Mesenchymal stem cell (in vitro differentiated cells and primary cell): ENCODE measurements at regions not wholly inside any gene's neighbourhood (a gene's known extent, or its start where the extent isn't known, plus 50 kb on each side); places are given as distances from the start of the nearest gene placed in this dataset.

Experiments used
- DNase-seq: peaks from one replicate; pipeline ENCODE4 v3.0.0-alpha.2; 2013
- H2AFZ ChIP-seq: one replicate; pipeline ENCODE4 v1.6.1; 2013; ENCODE audit warnings: low read depth, mild to moderate bottlenecking, control low read depth, inconsistent platforms, low read length, moderate library complexity
- H2AK5ac ChIP-seq: 2 replicates; pipeline ENCODE4 v1.6.1; 2013; ENCODE audit warnings: low read length, moderate library complexity, mild to moderate bottlenecking, inconsistent platforms; ENCODE audit not compliant: severe bottlenecking
- H2BK120ac ChIP-seq: one replicate; pipeline ENCODE4 v1.6.1; 2013; ENCODE audit warnings: low read depth, mild to moderate bottlenecking, inconsistent platforms, low read length, moderate library complexity
- H2BK12ac ChIP-seq, 2 experiments: one replicate each; pipeline ENCODE4 v1.6.1; 2013; ENCODE audit warnings: inconsistent platforms in 2 of 2, low read length in 2 of 2, mild to moderate bottlenecking in 2 of 2, moderate library complexity in 2 of 2, control low read depth in 1 of 2
- H2BK15ac ChIP-seq: one replicate; pipeline ENCODE4 v1.6.1; 2013; ENCODE audit warnings: mild to moderate bottlenecking, low read depth, inconsistent platforms; ENCODE audit not compliant: poor library complexity, severe bottlenecking
- H2BK5ac ChIP-seq: 2 replicates; pipeline ENCODE4 v1.6.1; 2013; ENCODE audit warnings: low read depth, mild to moderate bottlenecking, low read length, control low read depth, inconsistent platforms; ENCODE audit not compliant: poor library complexity, severe bottlenecking
- H3K14ac ChIP-seq, 2 experiments: one replicate each; pipeline ENCODE4 v1.6.1; 2013; ENCODE audit warnings: inconsistent platforms in 2 of 2, low read length in 2 of 2, control low read depth in 1 of 2, mild to moderate bottlenecking in 1 of 2, moderate library complexity in 1 of 2
- H3K18ac ChIP-seq, 2 experiments: one replicate each; pipeline ENCODE4 v1.6.1; 2013; ENCODE audit warnings: inconsistent platforms in 2 of 2, low read length in 2 of 2, control low read depth in 1 of 2, low read depth in 1 of 2, mild to moderate bottlenecking in 1 of 2
- H3K23ac ChIP-seq, 2 experiments: one replicate each; pipeline ENCODE4 v1.6.1; 2013; ENCODE audit warnings: inconsistent platforms in 2 of 2, low read length in 2 of 2, mild to moderate bottlenecking in 2 of 2, moderate library complexity in 2 of 2, control low read depth in 1 of 2
- H3K27ac ChIP-seq: 2 replicates; pipeline ENCODE4 v1.5.1; 2013; ENCODE audit warnings: mild to moderate bottlenecking, moderate library complexity, low read length, control low read depth, inconsistent platforms; ENCODE audit not compliant: poor library complexity, severe bottlenecking
- H3K27me3 ChIP-seq, 2 experiments: 2 replicates each; pipeline versions ENCODE4 v1.6.1 to v1.7.0; 2013; ENCODE audit warnings: low read length in 2 of 2, mild to moderate bottlenecking in 2 of 2, moderate library complexity in 2 of 2, control low read depth in 1 of 2, inconsistent platforms in 1 of 2; ENCODE audit not compliant: control insufficient read depth in 1 of 2, insufficient read depth in 1 of 2
- H3K36me3 ChIP-seq, 2 experiments: 2 replicates each; pipeline versions ENCODE4 v1.6.1 to v1.7.0; 2013; ENCODE audit warnings: low read length in 2 of 2, control low read depth in 1 of 2, inconsistent platforms in 1 of 2, low read depth in 1 of 2, mild to moderate bottlenecking in 1 of 2; ENCODE audit not compliant: insufficient read depth in 2 of 2, control insufficient read depth in 1 of 2
- H3K4ac ChIP-seq, 2 experiments: one replicate each; pipeline ENCODE4 v1.6.1; 2013; ENCODE audit warnings: inconsistent platforms in 2 of 2, low read length in 2 of 2, mild to moderate bottlenecking in 2 of 2, moderate library complexity in 2 of 2, control low read depth in 1 of 2, low read depth in 1 of 2
- H3K4me1 ChIP-seq: 2 replicates; pipeline ENCODE4 v1.6.1; 2013; ENCODE audit warnings: low read depth, low read length, control low read depth; ENCODE audit not compliant: control insufficient read depth, insufficient read depth
- H3K4me2 ChIP-seq: 2 replicates; pipeline ENCODE4 v1.6.1; 2013; ENCODE audit warnings: low read length, mild to moderate bottlenecking, inconsistent platforms; ENCODE audit not compliant: poor library complexity, severe bottlenecking
- H3K4me3 ChIP-seq, 2 experiments: 2 replicates each; pipeline versions ENCODE4 v1.5.1 to v1.7.0; 2013; ENCODE audit warnings: low read length in 2 of 2, mild to moderate bottlenecking in 2 of 2, control low read depth in 1 of 2, low read depth in 1 of 2; ENCODE audit not compliant: insufficient read depth in 1 of 2
- H3K79me1 ChIP-seq: replicated peaks from 2 replicates; pipeline ENCODE4 v1.6.1; 2013; ENCODE audit warnings: mild to moderate bottlenecking, control low read depth, low read length, inconsistent platforms; ENCODE audit not compliant: poor library complexity, severe bottlenecking
- H3K9ac ChIP-seq: 2 replicates; pipeline ENCODE4 v1.7.0; 2013; ENCODE audit warnings: mild to moderate bottlenecking, low read length, moderate library complexity
- H3K9me3 ChIP-seq: 2 replicates; pipeline ENCODE4 v1.7.0; 2013; ENCODE audit warnings: mild to moderate bottlenecking, low read length; ENCODE audit not compliant: control insufficient read depth
- H4K8ac ChIP-seq: one replicate; pipeline ENCODE4 v1.6.1; 2013; ENCODE audit warnings: inconsistent platforms, mild to moderate bottlenecking, low read length, moderate library complexity
- H4K91ac ChIP-seq: one replicate; pipeline ENCODE4 v1.6.1; 2013; ENCODE audit warnings: mild to moderate bottlenecking, low read length, inconsistent platforms
- WGBS: methylation state at CpG from one replicate; pipeline ENCODE4 v1.1.7; 2013; ENCODE audit warnings: mixed read lengths; 5-methylcytosine and 5-hydroxymethylcytosine counted together

DNA sequence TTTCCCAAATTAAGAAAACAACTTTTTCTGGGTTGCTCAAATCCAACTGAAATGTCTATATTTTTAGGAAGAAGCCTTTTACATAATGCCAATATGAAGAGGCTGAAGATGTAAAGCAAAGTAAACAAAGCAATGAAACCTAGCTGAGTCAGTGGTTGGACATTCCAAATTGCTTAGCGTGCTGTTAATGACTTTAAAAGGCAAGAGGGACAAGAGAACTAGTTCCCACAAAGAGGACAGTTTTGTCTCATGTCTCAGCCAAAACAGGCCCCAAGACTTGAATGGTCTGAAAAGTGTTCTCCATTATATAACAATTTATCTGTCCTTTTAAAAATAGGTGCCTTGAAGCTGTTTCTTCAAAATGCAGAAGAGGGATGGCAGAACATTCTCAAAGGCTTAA, 407.0 kb downstream of the ENC1 start:
- Histone ChIP-seq H2BK5ac (no peak overlapping the region), H3K23ac (no peak overlapping the region), H2BK15ac (no peak overlapping the region), H3K4me3 (no peak overlapping the region), H3K4ac (peak overlapping the region in 1 of 2 experiments; percentile 64), H3K36me3 (no peaks in the 10 kb centered on the region), H3K18ac (peak overlapping the region; percentile 18 to 48), H3K9me3 (no peaks in the 10 kb centered on the region), H4K8ac (peak overlapping the region; percentile 19), H3K4me1 (peaks cover 1% of the 10 kb centered on the region), H3K9ac (no peak overlapping the region), H3K27me3 (no peaks in the 10 kb centered on the region), H2AFZ (no peak overlapping the region), H3K14ac (no peak overlapping the region), H3K79me1 (no peaks in the 10 kb centered on the region), H3K27ac (no peak overlapping the region), H2AK5ac (no peak overlapping the region), H2BK12ac (peak overlapping the region; percentile 45 to 82), H2BK120ac (no peak overlapping the region), H4K91ac (no peak overlapping the region), H3K4me2 (no peak overlapping the region)
- peak; percentile 74 for DNase-seq
- 11% methylated on average over 1 of the region's 1 CpG for WGBS

DNA sequence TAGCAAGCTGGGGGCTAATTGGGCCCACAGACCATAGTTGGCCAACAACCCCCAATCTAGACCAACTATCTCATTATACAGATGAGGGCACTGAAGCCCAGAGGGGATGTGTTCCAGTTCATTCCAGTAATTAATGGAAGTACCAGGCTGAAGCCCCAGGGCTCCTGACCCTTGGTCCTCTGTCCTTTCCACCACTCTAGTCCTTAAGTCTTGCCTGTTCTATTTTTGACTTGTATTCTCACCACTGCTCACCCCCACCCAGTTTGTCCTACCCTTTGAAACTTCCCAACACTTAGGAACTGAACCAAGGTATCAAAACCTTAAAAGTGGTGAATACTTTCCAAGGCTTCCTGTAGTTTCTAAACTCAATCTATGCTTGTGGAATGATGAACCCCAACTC, 407.4 kb downstream of the ENC1 start:
- no peak overlapping the region for H2BK15ac ChIP-seq
- no peaks in the 10 kb centered on the region for H3K36me3 ChIP-seq
- H2AK5ac ChIP-seq, result peak overlapping the region; percentile 81
- no peak overlapping the region for H2BK120ac ChIP-seq
- H3K18ac ChIP-seq, result no peak overlapping the region
- H3K4me2 ChIP-seq, result no peak overlapping the region
- peak; percentile 22 for DNase-seq
- H4K91ac ChIP-seq, result no peak overlapping the region
- H3K79me1 ChIP-seq, result no peaks in the 10 kb centered on the region
- H3K27me3 ChIP-seq, result no peaks in the 10 kb centered on the region
- peak overlapping the region in 1 of 2 experiments; percentile 17 for H3K4me3 ChIP-seq
- H3K27ac ChIP-seq, result no peak overlapping the region
- peak overlapping the region in 1 of 2 experiments; percentile 29 for H2BK12ac ChIP-seq
- H4K8ac ChIP-seq, result no peak overlapping the region
- no peak overlapping the region for H2AFZ ChIP-seq
- no peaks in the 10 kb centered on the region for H3K9me3 ChIP-seq
- no peak overlapping the region for H3K14ac ChIP-seq
- H3K23ac ChIP-seq, result no peak overlapping the region
- H2BK5ac ChIP-seq, result no peak overlapping the region
- H3K4ac ChIP-seq, result no peak overlapping the region
- peaks cover 1% of the 10 kb centered on the region for H3K4me1 ChIP-seq
- H3K9ac ChIP-seq, result no peak overlapping the region

DNA sequence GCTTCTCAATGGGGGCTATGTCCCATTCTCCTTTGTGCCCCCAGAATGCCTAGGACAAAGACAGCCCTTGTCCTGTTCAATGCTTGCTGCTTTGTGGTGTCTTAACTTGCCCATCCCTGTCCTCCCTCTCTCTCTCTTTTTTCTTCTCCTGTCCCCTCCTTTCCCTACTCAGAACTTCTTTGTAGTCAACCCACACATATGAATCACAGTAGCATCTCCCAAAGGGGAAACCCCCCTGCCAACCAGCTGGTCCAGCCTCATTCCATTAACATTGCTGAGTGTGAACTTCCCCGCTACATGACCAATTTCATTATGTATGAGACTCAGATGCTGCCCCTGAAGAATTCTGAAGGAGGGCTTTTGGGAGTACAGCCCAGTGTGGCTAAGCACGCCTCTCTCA, 408.3 kb downstream of the ENC1 start:
- no peak overlapping the region for H2BK12ac ChIP-seq
- H3K9me3 ChIP-seq, result no peaks in the 10 kb centered on the region
- no peak overlapping the region for H3K14ac ChIP-seq
- no peak overlapping the region for H2AK5ac ChIP-seq
- H4K8ac ChIP-seq, result no peak overlapping the region
- no peak overlapping the region for H3K27ac ChIP-seq
- H3K4me2 ChIP-seq, result no peak overlapping the region
- H3K4ac ChIP-seq, result no peak overlapping the region
- WGBS, result 92% methylated on average over 1 of the region's 2 CpGs
- H2BK15ac ChIP-seq, result no peak overlapping the region
- H4K91ac ChIP-seq, result no peak overlapping the region
- H3K4me1 ChIP-seq, result peaks cover 1% of the 10 kb centered on the region
- H3K9ac ChIP-seq, result no peak overlapping the region
- H2BK5ac ChIP-seq, result no peak overlapping the region
- DNase-seq, result peak; percentile 56
- no peak overlapping the region for H2BK120ac ChIP-seq
- peaks cover 0 to 2% of the 10 kb centered on the region in 2 experiments for H3K27me3 ChIP-seq
- no peak overlapping the region for H2AFZ ChIP-seq
- no peaks in the 10 kb centered on the region for H3K79me1 ChIP-seq
- no peaks in the 10 kb centered on the region for H3K36me3 ChIP-seq
- no peak overlapping the region for H3K18ac ChIP-seq
- no peak overlapping the region for H3K23ac ChIP-seq
- H3K4me3 ChIP-seq, result no peak overlapping the region

DNA sequence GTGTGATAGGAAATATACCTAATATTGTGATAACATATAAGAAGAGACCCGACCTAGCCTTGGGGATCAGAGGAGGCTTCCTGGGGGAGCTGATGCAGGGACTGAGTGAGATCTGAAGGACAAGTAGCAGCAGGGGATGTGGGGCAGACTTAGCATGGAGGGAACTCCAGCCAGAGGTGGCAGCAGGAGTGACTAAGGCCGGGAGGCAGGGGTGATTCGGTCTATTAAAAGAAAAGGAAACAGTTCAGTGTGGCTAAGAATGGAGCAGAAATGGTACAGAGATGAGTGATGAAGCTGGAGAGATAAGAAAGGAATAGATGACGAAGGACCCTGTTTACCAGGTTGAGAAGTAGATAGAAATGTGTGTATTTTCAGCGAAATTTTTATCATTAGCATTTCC, 408.8 kb downstream of the ENC1 start:
- Histone ChIP-seq H2BK15ac (peak overlapping the region; percentile 26), H3K27me3 (peaks cover 0 to 2% of the 10 kb centered on the region in 2 experiments), H2AK5ac (no peak overlapping the region), H2BK120ac (no peak overlapping the region), H4K8ac (no peak overlapping the region), H3K79me1 (no peaks in the 10 kb centered on the region), H3K4me2 (no peak overlapping the region), H2BK5ac (no peak overlapping the region), H3K9me3 (no peaks in the 10 kb centered on the region), H4K91ac (no peak overlapping the region), H3K23ac (no peak overlapping the region), H3K4me3 (no peak overlapping the region), H3K36me3 (no peaks in the 10 kb centered on the region), H3K9ac (no peak overlapping the region), H2AFZ (no peak overlapping the region), H3K27ac (no peak overlapping the region), H3K4me1 (peaks cover 1% of the 10 kb centered on the region), H3K18ac (no peak overlapping the region), H3K4ac (no peak overlapping the region), H3K14ac (no peak overlapping the region), H2BK12ac (no peak overlapping the region)
- DNase-seq, result no peak
- WGBS, result 82% methylated on average over 5 of the region's 5 CpGs
